ENCODE measurements at regions not wholly inside any gene's neighbourhood (a gene's known extent, or its start where the extent isn't known, plus 50 kb on each side); places are given as distances from the start of the nearest gene placed in this dataset.

- no peak for DNase-seq (ENCODE audit: low spot score)
- H3K4me1 ChIP-seq (ENCODE audit: control insufficient read depth in 2 of 2, insufficient read depth in 1 of 2, low read depth in 1 of 2, low read length in 2 of 2), result no peaks in the 10 kb centered on the region
- H2AFZ ChIP-seq (ENCODE audit: low read length), result no peak overlapping the region
- H3K4ac ChIP-seq (ENCODE audit: low read length), result no peak overlapping the region
- H3K14ac ChIP-seq (ENCODE audit: low read length), result no peak overlapping the region
- H3K4me2 ChIP-seq (ENCODE audit: insufficient read depth, low read length, poor library complexity, severe bottlenecking), result no peak overlapping the region
- H3K27ac ChIP-seq (replicated peaks; ENCODE audit: low read length), result no peak overlapping the region
- H2BK15ac ChIP-seq (ENCODE audit: low read length), result no peak overlapping the region
- no peak overlapping the region for H2BK12ac ChIP-seq (ENCODE audit: low read length)
- H3K18ac ChIP-seq (ENCODE audit: low read length), result no peak overlapping the region
- no peak overlapping the region for H4K8ac ChIP-seq (ENCODE audit: low read depth, low read length)
- no peaks in the 10 kb centered on the region for H3K79me1 ChIP-seq (ENCODE audit: low read depth, low read length)
- no peaks in the 10 kb centered on the region for H3K36me3 ChIP-seq (replicated peaks in 1 of 2; ENCODE audit: control insufficient read depth in 2 of 2, insufficient read depth in 2 of 2, low read length in 2 of 2)
- no peak overlapping the region for H2BK120ac ChIP-seq (ENCODE audit: low read depth, low read length)
- no peak overlapping the region for H3K9ac ChIP-seq (ENCODE audit: low read depth, low read length, poor library complexity)
- no peak overlapping the region for H3K4me3 ChIP-seq (ENCODE audit: low read length in 2 of 2)
- no peak overlapping the region for H3K23ac ChIP-seq (ENCODE audit: low read depth, low read length, poor library complexity)
- H2AK5ac ChIP-seq (ENCODE audit: low read depth, low read length), result no peak overlapping the region
- H3K9me3 ChIP-seq (replicated peaks in 1 of 2; ENCODE audit: control insufficient read depth in 2 of 2, insufficient read depth in 1 of 2, low read depth in 1 of 2, low read length in 2 of 2), result peaks cover 0 to 2% of the 10 kb centered on the region in 2 donors
- no peak overlapping the region for H4K91ac ChIP-seq (ENCODE audit: low read depth, low read length, poor library complexity)
- WGBS, 2 donors (ENCODE audit: extremely low coverage in 2 of 2, insufficient read length in 2 of 2, insufficient replicate concordance in 1 of 2), result no CpG with 5 or more reads among the region's 1 CpG
- H3K27me3 ChIP-seq (ENCODE audit: control insufficient read depth in 3 of 3, insufficient read depth in 3 of 3, low read depth in 1 of 3, low read length in 3 of 3), result no peaks in the 10 kb centered on the region
- no peak overlapping the region for H2BK5ac ChIP-seq (ENCODE audit: low read length)
These were observed 213.3 kb upstream of the THBS1 start for GRCh38 chr15:39367596-39367995.

- no peak for DNase-seq (ENCODE audit: low spot score)
- Histone ChIP-seq H3K9me3 (replicated peaks in 1 of 2; ENCODE audit: control insufficient read depth in 2 of 2, insufficient read depth in 1 of 2, low read depth in 1 of 2, low read length in 2 of 2) (peaks cover 0 to 2% of the 10 kb centered on the region in 2 donors), H2BK5ac (ENCODE audit: low read length) (no peak overlapping the region)
These were observed 211.1 kb upstream of the THBS1 start for GRCh38 chr15:39369768-39370167.

GRCh38 chr15:39376371-39376909 is 204.4 kb upstream of the THBS1 start:
- Histone ChIP-seq H3K9ac (ENCODE audit: low read depth, low read length, poor library complexity) (no peak overlapping the region), H3K14ac (ENCODE audit: low read length) (no peak overlapping the region)

More at GRCh38 chr15:39369768-39370167, 211.1 kb upstream of the THBS1 start:
- H3K27me3 ChIP-seq (ENCODE audit: control insufficient read depth in 3 of 3, insufficient read depth in 3 of 3, low read depth in 1 of 3, low read length in 3 of 3), result no peaks in the 10 kb centered on the region
- no peak overlapping the region for H3K4me3 ChIP-seq (ENCODE audit: low read length in 2 of 2)
- no CpG with 5 or more reads among the region's 1 CpG for WGBS, 2 donors (ENCODE audit: extremely low coverage in 2 of 2, insufficient read length in 2 of 2, insufficient replicate concordance in 1 of 2)
- H3K27ac ChIP-seq (replicated peaks; ENCODE audit: low read length), result no peak overlapping the region
- no peaks in the 10 kb centered on the region for H3K4me1 ChIP-seq (ENCODE audit: control insufficient read depth in 2 of 2, insufficient read depth in 1 of 2, low read depth in 1 of 2, low read length in 2 of 2)
- H2AK5ac ChIP-seq (ENCODE audit: low read depth, low read length), result no peak overlapping the region
- H3K79me1 ChIP-seq (ENCODE audit: low read depth, low read length), result no peaks in the 10 kb centered on the region
- H3K9ac ChIP-seq (ENCODE audit: low read depth, low read length, poor library complexity), result no peak overlapping the region
- no peak overlapping the region for H2BK12ac ChIP-seq (ENCODE audit: low read length)
- no peak overlapping the region for H3K18ac ChIP-seq (ENCODE audit: low read length)
- no peak overlapping the region for H4K91ac ChIP-seq (ENCODE audit: low read depth, low read length, poor library complexity)
- H3K4me2 ChIP-seq (ENCODE audit: insufficient read depth, low read length, poor library complexity, severe bottlenecking), result no peak overlapping the region
- no peaks in the 10 kb centered on the region for H3K36me3 ChIP-seq (replicated peaks in 1 of 2; ENCODE audit: control insufficient read depth in 2 of 2, insufficient read depth in 2 of 2, low read length in 2 of 2)
- no peak overlapping the region for H4K8ac ChIP-seq (ENCODE audit: low read depth, low read length)
- H3K23ac ChIP-seq (ENCODE audit: low read depth, low read length, poor library complexity), result no peak overlapping the region
- H3K4ac ChIP-seq (ENCODE audit: low read length), result no peak overlapping the region
- H2BK120ac ChIP-seq (ENCODE audit: low read depth, low read length), result no peak overlapping the region
- no peak overlapping the region for H2AFZ ChIP-seq (ENCODE audit: low read length)
- H2BK15ac ChIP-seq (ENCODE audit: low read length), result no peak overlapping the region
- no peak overlapping the region for H3K14ac ChIP-seq (ENCODE audit: low read length)

GRCh38 chr15:39381517-39381916 is 199.4 kb upstream of the THBS1 start:
- no peaks in the 10 kb centered on the region for H3K79me1 ChIP-seq (ENCODE audit: low read depth, low read length)
- no peak overlapping the region for H2BK12ac ChIP-seq (ENCODE audit: low read length)
- no peak overlapping the region for H2AFZ ChIP-seq (ENCODE audit: low read length)
- no peak overlapping the region for H3K23ac ChIP-seq (ENCODE audit: low read depth, low read length, poor library complexity)
- H3K18ac ChIP-seq (ENCODE audit: low read length), result no peak overlapping the region
- no peak overlapping the region for H2BK120ac ChIP-seq (ENCODE audit: low read depth, low read length)
- H3K27me3 ChIP-seq (ENCODE audit: control insufficient read depth in 3 of 3, insufficient read depth in 3 of 3, low read depth in 1 of 3, low read length in 3 of 3), result peaks cover 0 to 7% (median 0%) of the 10 kb centered on the region in 3 experiments
- H3K14ac ChIP-seq (ENCODE audit: low read length), result no peak overlapping the region
- no peak for DNase-seq (ENCODE audit: low spot score)
- no peak overlapping the region for H3K4me3 ChIP-seq (ENCODE audit: low read length in 2 of 2)
- H4K91ac ChIP-seq (ENCODE audit: low read depth, low read length, poor library complexity), result no peak overlapping the region
- H4K8ac ChIP-seq (ENCODE audit: low read depth, low read length), result no peak overlapping the region
- H2AK5ac ChIP-seq (ENCODE audit: low read depth, low read length), result no peak overlapping the region
- H3K4me1 ChIP-seq (ENCODE audit: control insufficient read depth in 2 of 2, insufficient read depth in 1 of 2, low read depth in 1 of 2, low read length in 2 of 2), result no peaks in the 10 kb centered on the region
- H2BK15ac ChIP-seq (ENCODE audit: low read length), result no peak overlapping the region
- no CpG with 5 or more reads among the region's 1 CpG for WGBS, 2 donors (ENCODE audit: extremely low coverage in 2 of 2, insufficient read length in 2 of 2, insufficient replicate concordance in 1 of 2)
- no peak overlapping the region for H3K4me2 ChIP-seq (ENCODE audit: insufficient read depth, low read length, poor library complexity, severe bottlenecking)
- no peak overlapping the region for H3K9ac ChIP-seq (ENCODE audit: low read depth, low read length, poor library complexity)
- no peak overlapping the region for H2BK5ac ChIP-seq (ENCODE audit: low read length)
- no peak overlapping the region for H3K4ac ChIP-seq (ENCODE audit: low read length)
- H3K36me3 ChIP-seq (replicated peaks in 1 of 2; ENCODE audit: control insufficient read depth in 2 of 2, insufficient read depth in 2 of 2, low read length in 2 of 2), result no peaks in the 10 kb centered on the region
- H3K9me3 ChIP-seq (replicated peaks in 1 of 2; ENCODE audit: control insufficient read depth in 2 of 2, insufficient read depth in 1 of 2, low read depth in 1 of 2, low read length in 2 of 2), result no peaks in the 10 kb centered on the region
- no peak overlapping the region for H3K27ac ChIP-seq (replicated peaks; ENCODE audit: low read length)

More at GRCh38 chr15:39376371-39376909, 204.4 kb upstream of the THBS1 start:
- no peak overlapping the region for H2BK12ac ChIP-seq (ENCODE audit: low read length)
- no peak overlapping the region for H2BK120ac ChIP-seq (ENCODE audit: low read depth, low read length)
- H3K27me3 ChIP-seq (ENCODE audit: control insufficient read depth in 3 of 3, insufficient read depth in 3 of 3, low read depth in 1 of 3, low read length in 3 of 3), result no peaks in the 10 kb centered on the region
- no peak overlapping the region for H3K4ac ChIP-seq (ENCODE audit: low read length)
- no peak overlapping the region for H3K4me3 ChIP-seq (ENCODE audit: low read length in 2 of 2)
- no peak overlapping the region for H3K18ac ChIP-seq (ENCODE audit: low read length)
- no peak overlapping the region for H2AK5ac ChIP-seq (ENCODE audit: low read depth, low read length)
- no peak overlapping the region for H4K91ac ChIP-seq (ENCODE audit: low read depth, low read length, poor library complexity)
- H3K4me2 ChIP-seq (ENCODE audit: insufficient read depth, low read length, poor library complexity, severe bottlenecking), result no peak overlapping the region
- H3K9me3 ChIP-seq (replicated peaks in 1 of 2; ENCODE audit: control insufficient read depth in 2 of 2, insufficient read depth in 1 of 2, low read depth in 1 of 2, low read length in 2 of 2), result no peaks in the 10 kb centered on the region
- H2BK15ac ChIP-seq (ENCODE audit: low read length), result no peak overlapping the region
- no peak overlapping the region for H3K27ac ChIP-seq (replicated peaks; ENCODE audit: low read length)
- H3K79me1 ChIP-seq (ENCODE audit: low read depth, low read length), result no peaks in the 10 kb centered on the region
- no peak overlapping the region for H2AFZ ChIP-seq (ENCODE audit: low read length)
- DNase-seq (ENCODE audit: low spot score), result no peak
- no CpG with 5 or more reads among the region's 1 CpG for WGBS, 2 donors (ENCODE audit: extremely low coverage in 2 of 2, insufficient read length in 2 of 2, insufficient replicate concordance in 1 of 2)
- no peak overlapping the region for H4K8ac ChIP-seq (ENCODE audit: low read depth, low read length)
- H3K4me1 ChIP-seq (ENCODE audit: control insufficient read depth in 2 of 2, insufficient read depth in 1 of 2, low read depth in 1 of 2, low read length in 2 of 2), result no peaks in the 10 kb centered on the region
- no peak overlapping the region for H3K23ac ChIP-seq (ENCODE audit: low read depth, low read length, poor library complexity)
- H3K36me3 ChIP-seq (replicated peaks in 1 of 2; ENCODE audit: control insufficient read depth in 2 of 2, insufficient read depth in 2 of 2, low read length in 2 of 2), result no peaks in the 10 kb centered on the region
- H2BK5ac ChIP-seq (ENCODE audit: low read length), result no peak overlapping the region

All from neuronal stem cell (in vitro differentiated cells).